Activated CD8-positive, alpha-beta T cell treated with anti-CD3 and anti-CD28 coated beads for 36 hours (primary cell): ENCODE measurements at regions not wholly inside any gene's neighbourhood (a gene's known extent, or its start where the extent isn't known, plus 50 kb on each side); places are given as distances from the start of the nearest gene placed in this dataset.

Experiments used
- ATAC-seq: fragments of 200-7000 bp; cut with Tn5 transposase; one replicate; pipeline ENCODE4 v1.10.0; 2021; ENCODE audit warnings: mild to moderate bottlenecking, moderate library complexity
- CTCF ChIA-PET: fragments of 350-600 bp; sonication (Branson Sonifier 250); formaldehyde crosslinking; loops from one replicate; lab custom pipeline; 2021; ENCODE audit warnings: antibody characterized with exemption; lab: Charles Lee
- POLR2A ChIA-PET: fragments of 350-600 bp; sonication (Branson Sonifier 250); formaldehyde crosslinking; loops from one replicate; lab custom pipeline; 2021; ENCODE audit warnings: antibody characterized with exemption; lab: Charles Lee
- DNase-seq: peaks from one replicate; pipeline ENCODE4 v3.0.0-alpha.2; 2020
- H3K27ac Mint-ChIP-seq: one replicate; pipeline ENCODE4 v1.8.0; 2021; ENCODE audit warnings: mild to moderate bottlenecking, mixed read lengths
- H3K27me3 Mint-ChIP-seq: one replicate; pipeline ENCODE4 v1.8.0; 2021; ENCODE audit warnings: mixed read lengths
- H3K36me3 Mint-ChIP-seq: one replicate; pipeline ENCODE4 v1.8.0; 2021; ENCODE audit warnings: low read depth, mixed read lengths
- H3K4me1 Mint-ChIP-seq: one replicate; pipeline ENCODE4 v1.8.0; 2021; ENCODE audit warnings: low read depth, mixed read lengths
- H3K4me3 Mint-ChIP-seq: one replicate; pipeline ENCODE4 v1.8.0; 2021; ENCODE audit warnings: mild to moderate bottlenecking, moderate library complexity, mixed read lengths
- H3K9me3 Mint-ChIP-seq: one replicate; pipeline ENCODE4 v1.8.0; 2021; ENCODE audit warnings: mixed read lengths
- CTCF ChIP-seq: fragments of 200-600 bp; IDR thresholded peaks from one replicate; pipeline ENCODE4 v1.8.0; 2022; ENCODE audit warnings: antibody characterized with exemption, mild to moderate bottlenecking
- intact Hi-C: fragments of 100-400 bp; cut with micrococcal nuclease; formaldehyde crosslinking; loops from one replicate; pipeline ENCODE4 v1.10.0; 2022

GRCh38 chr3:186477033-186477432 lies 67.1 kb downstream of the CRYGS start:
- intact Hi-C loops: no loop called here
- ChIA-PET POLR2A (no interaction called here), CTCF (interaction anchor here (0.8 kb wide), 1 partner anchor 63 kb away, joined by 3 read pairs; no protein-coding TSS in a partner anchor)
- H3K9me3 Mint-ChIP-seq: no peaks in the 10 kb centered on the region
- ATAC-seq (no peak), DNase-seq (no peak)
- peak overlapping the region; percentile 10 for H3K4me3 Mint-ChIP-seq
- no peak overlapping the region for H3K27ac Mint-ChIP-seq
- H3K27me3 Mint-ChIP-seq: no peaks in the 10 kb centered on the region
- H3K4me1 Mint-ChIP-seq: no peaks in the 10 kb centered on the region
- no peak for TF ChIP-seq CTCF
- H3K36me3 Mint-ChIP-seq: no peaks in the 10 kb centered on the region

- no peak for TF ChIP-seq CTCF
- Mint-ChIP-seq H3K4me3 (peak overlapping the region; percentile 10), H3K27ac (peak overlapping the region; percentile 55), H3K4me1 (no peaks in the 10 kb centered on the region), H3K36me3 (no peaks in the 10 kb centered on the region), H3K9me3 (no peaks in the 10 kb centered on the region), H3K27me3 (no peaks in the 10 kb centered on the region)
- ChIA-PET CTCF (interaction anchor here (0.8 kb wide), 1 partner anchor 63 kb away, joined by 3 read pairs; no protein-coding TSS in a partner anchor), POLR2A (no interaction called here)
- no peak for DNase-seq
- intact Hi-C loops: no loop called here
- peak; percentile 20 for ATAC-seq
These were observed 67.6 kb downstream of the CRYGS start for GRCh38 chr3:186476541-186476940.

- Mint-ChIP-seq H3K36me3 (no peaks in the 10 kb centered on the region), H3K27me3 (no peaks in the 10 kb centered on the region), H3K27ac (peak overlapping the region; percentile 73), H3K4me3 (no peak overlapping the region), H3K9me3 (no peaks in the 10 kb centered on the region), H3K4me1 (no peaks in the 10 kb centered on the region)
- CTCF ChIA-PET: no interaction called here
- no peak for TF ChIP-seq CTCF
- intact Hi-C loops: no loop called here
- POLR2A ChIA-PET: no interaction called here
- DNase-seq: peak; percentile 8
- ATAC-seq: peak; percentile 56
These were observed 68.1 kb downstream of the CRYGS start for GRCh38 chr3:186476044-186476468.

GRCh38 chr3:186473166-186473565 lies 71.0 kb downstream of the CRYGS start:
- ATAC-seq (no peak), DNase-seq (no peak)
- CTCF ChIA-PET: interaction anchor here (1.0 to 1.9 kb wide), 2 partner anchors 10 to 143 kb away, joined by 4 to 5 read pairs; no protein-coding TSS in a partner anchor
- no peak overlapping the region for H3K27ac Mint-ChIP-seq
- H3K4me1 Mint-ChIP-seq: no peaks in the 10 kb centered on the region
- POLR2A ChIA-PET: no interaction called here
- H3K27me3 Mint-ChIP-seq: no peaks in the 10 kb centered on the region
- H3K36me3 Mint-ChIP-seq: no peaks in the 10 kb centered on the region
- no peak overlapping the region for H3K4me3 Mint-ChIP-seq
- no peaks in the 10 kb centered on the region for H3K9me3 Mint-ChIP-seq
- intact Hi-C loops: no loop called here
- TF ChIP-seq CTCF: no peak

- Mint-ChIP-seq H3K36me3 (no peaks in the 10 kb centered on the region), H3K27me3 (no peaks in the 10 kb centered on the region), H3K9me3 (no peaks in the 10 kb centered on the region), H3K4me1 (no peaks in the 10 kb centered on the region), H3K27ac (no peak overlapping the region), H3K4me3 (no peak overlapping the region)
- intact Hi-C loops: no loop called here
- POLR2A ChIA-PET: interaction anchor here (0.6 kb wide), 1 partner anchor 29 kb away, joined by 3 read pairs; no protein-coding TSS in a partner anchor
- ATAC-seq (no peak), DNase-seq (no peak)
- CTCF ChIA-PET: interaction anchor here (0.9 to 1.9 kb wide), 3 partner anchors 11 to 144 kb away, joined by 3 to 5 read pairs (median 4); no protein-coding TSS in a partner anchor
- TF ChIP-seq CTCF: no peak
These were observed 71.6 kb downstream of the CRYGS start for GRCh38 chr3:186472456-186473008.
